ENCODE measurements at regions not wholly inside any gene's neighbourhood (a gene's known extent, or its start where the extent isn't known, plus 50 kb on each side); places are given as distances from the start of the nearest gene placed in this dataset.

DNA sequence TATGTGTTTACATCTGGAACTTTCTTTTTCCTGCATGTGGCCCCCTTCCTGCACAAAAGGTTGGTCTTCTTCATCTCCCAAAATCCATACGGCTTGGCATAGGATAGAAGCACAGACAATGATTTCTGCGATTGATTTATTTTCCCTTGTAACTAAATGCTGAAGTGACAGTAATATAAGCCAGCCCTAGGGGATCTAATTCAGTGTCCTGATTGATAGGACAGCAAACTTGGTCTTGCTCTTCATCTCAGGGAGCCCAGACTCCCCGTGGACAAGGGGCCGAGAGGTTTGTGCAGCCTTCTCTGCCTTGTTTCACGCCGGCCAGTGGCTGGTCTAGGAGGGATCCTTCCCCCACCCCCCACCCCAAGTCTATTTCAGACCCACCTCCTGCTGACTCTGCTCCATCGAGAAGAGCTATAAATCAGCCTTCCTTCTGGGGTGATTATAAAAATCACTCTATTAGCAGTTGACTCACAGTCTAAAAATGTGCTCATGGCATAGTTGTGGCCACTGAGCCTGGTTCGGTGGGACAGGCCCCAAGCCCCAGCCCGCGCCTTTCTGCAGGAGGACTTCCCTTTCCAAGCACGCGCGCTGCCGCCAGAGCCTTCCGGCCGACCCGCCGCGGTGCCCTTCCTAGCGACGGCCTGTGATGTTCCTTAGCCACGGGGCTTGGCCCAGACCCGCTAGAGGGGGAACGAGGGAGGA, 89.8 kb upstream of the COL5A1 start:
- TF ChIP-seq, protein P1, sequence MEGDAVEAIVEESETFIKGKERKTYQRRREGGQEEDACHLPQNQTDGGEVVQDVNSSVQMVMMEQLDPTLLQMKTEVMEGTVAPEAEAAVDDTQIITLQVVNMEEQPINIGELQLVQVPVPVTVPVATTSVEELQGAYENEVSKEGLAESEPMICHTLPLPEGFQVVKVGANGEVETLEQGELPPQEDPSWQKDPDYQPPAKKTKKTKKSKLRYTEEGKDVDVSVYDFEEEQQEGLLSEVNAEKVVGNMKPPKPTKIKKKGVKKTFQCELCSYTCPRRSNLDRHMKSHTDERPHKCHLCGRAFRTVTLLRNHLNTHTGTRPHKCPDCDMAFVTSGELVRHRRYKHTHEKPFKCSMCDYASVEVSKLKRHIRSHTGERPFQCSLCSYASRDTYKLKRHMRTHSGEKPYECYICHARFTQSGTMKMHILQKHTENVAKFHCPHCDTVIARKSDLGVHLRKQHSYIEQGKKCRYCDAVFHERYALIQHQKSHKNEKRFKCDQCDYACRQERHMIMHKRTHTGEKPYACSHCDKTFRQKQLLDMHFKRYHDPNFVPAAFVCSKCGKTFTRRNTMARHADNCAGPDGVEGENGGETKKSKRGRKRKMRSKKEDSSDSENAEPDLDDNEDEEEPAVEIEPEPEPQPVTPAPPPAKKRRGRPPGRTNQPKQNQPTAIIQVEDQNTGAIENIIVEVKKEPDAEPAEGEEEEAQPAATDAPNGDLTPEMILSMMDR (IDR thresholded peaks at IDR 0.05), result no peak
- no peak for TF ChIP-seq POLR2A (IDR thresholded peaks at IDR 0.05)
- Histone ChIP-seq H3K4me1 (no peaks in the 10 kb centered on the region), H3K27me3 (no peaks in the 10 kb centered on the region), H3K9me3 (no peaks in the 10 kb centered on the region), H3K36me3 (no peaks in the 10 kb centered on the region), H3K4me3 (no peak overlapping the region), H3K27ac (peak overlapping the region in 1 of 2 donors; percentile 40)
- intact Hi-C loops (cut with DNase I; ENCODE audit: low total_unique reads), result no loop called here
- DNase-seq, result no peak

DNA sequence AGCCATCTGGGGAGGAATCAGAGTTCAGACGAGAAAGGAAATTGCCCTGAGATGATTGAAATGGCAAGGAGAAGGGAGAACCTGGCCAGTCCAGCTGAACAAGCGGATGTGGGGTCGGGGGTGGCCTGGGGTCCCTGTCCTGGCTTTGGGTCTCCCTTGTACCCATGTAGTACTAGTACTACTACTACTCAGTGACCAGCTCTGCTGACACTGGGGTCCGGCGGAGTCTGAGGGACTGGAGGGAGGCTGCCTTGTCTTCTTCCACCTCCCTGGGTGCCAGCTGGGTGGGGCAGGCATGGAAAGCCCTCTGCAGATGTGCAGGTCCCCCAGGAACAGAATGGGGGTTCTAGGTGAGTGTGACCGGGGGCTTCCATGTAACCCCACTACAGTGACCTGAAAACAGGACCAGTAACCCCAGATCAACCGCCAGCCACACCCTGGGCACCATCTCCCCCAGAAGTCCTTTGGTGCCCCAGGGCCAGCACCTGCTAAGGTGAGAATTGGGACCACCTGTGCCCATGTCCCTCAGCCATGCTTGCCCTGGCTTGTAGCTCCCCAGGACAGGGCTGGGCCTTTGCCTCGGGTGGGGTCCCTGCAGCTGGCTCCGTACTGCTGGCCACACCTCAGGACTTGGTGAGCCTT, 89.1 kb upstream of the COL5A1 start:
- TF ChIP-seq POLR2A (IDR thresholded peaks at IDR 0.05), result no peak
- TF ChIP-seq, protein P1 (IDR thresholded peaks at IDR 0.05), result no peak
- no peaks in the 10 kb centered on the region for H3K27me3 ChIP-seq
- intact Hi-C loops (cut with DNase I; ENCODE audit: low total_unique reads), result no loop called here
- H3K4me1 ChIP-seq, result no peaks in the 10 kb centered on the region
- no peaks in the 10 kb centered on the region for H3K9me3 ChIP-seq
- no peaks in the 10 kb centered on the region for H3K36me3 ChIP-seq
- H3K4me3 ChIP-seq, result no peak overlapping the region
- no peak for DNase-seq
- peak overlapping the region in 1 of 2 donors; percentile 40 for H3K27ac ChIP-seq

DNA sequence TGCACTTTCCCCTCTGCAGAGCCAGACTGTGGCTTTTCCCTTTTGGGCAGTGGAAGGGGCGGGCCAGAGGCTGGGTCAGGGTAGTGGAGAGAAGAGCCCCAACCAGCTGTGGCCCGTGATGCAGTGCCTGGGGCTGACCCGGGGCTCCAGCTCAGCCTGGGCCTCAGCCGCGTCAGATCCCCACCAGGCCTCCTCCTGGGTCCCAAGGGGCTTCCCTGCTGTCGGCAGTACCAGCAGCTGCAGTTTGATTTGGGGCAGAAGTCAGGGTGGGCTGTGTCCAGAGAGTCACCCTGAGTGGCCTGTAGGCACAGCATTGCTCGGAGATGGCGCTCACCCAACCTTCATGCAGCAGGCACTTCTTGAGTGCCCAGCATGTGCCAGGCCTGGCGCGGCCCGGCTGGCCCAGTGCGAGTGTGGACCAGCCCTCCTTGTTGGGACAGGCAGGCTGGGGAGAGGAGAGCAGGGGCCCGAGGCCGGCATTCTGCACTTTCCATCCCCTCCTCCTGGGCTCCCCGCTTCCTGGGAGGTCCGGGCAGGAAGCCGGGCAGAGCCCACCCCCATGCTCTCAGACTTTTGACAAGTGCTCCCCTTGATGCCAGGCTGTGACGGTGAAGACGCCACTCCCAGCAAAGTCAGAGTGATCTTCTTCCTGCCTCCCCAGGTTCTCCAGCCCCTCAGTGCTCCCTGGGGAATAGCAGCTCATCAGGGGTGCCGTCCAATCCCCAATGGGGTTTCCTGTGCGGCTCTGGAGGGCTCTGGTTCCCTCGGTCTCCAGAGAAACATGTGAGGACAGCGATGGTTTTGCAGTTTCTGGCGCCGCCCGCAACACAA, 88.3 kb upstream of the COL5A1 start:
- Histone ChIP-seq H3K4me1 (no peaks in the 10 kb centered on the region), H3K27me3 (no peaks in the 10 kb centered on the region), H3K27ac (no peak overlapping the region), H3K36me3 (no peaks in the 10 kb centered on the region), H3K9me3 (no peaks in the 10 kb centered on the region), H3K4me3 (no peak overlapping the region)
- no peak for DNase-seq
- TF ChIP-seq, protein P1 (IDR thresholded peaks at IDR 0.05), result no peak
- no peak for TF ChIP-seq POLR2A (IDR thresholded peaks at IDR 0.05)
- intact Hi-C loops (cut with DNase I; ENCODE audit: low total_unique reads), result no loop called here

DNA sequence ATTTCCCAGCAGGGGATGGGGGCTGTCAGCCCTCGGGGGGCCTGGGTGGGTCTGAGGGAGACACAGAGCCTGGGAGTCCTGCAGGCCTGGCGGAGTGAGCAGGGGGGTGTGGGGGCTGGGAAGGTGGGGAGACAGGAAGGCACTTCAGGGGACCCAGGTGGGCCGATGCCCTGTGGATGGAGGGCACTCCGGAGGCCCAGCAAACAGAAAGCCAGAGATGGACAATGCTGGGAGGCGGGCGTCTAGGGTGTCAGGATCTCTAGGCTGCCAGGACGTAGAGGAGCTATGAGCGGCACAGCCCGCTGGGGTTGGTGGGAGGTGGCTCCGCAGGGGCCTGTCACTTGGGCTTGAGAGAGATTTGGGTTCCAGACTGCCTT, 87.6 kb upstream of the COL5A1 start:
- H3K27ac ChIP-seq, result no peak overlapping the region
- intact Hi-C loops (cut with DNase I; ENCODE audit: low total_unique reads), result no loop called here

More for the DNA sequence above, 87.6 kb upstream of the COL5A1 start:
- DNase-seq, result no peak
- no peaks in the 10 kb centered on the region for H3K36me3 ChIP-seq
- no peaks in the 10 kb centered on the region for H3K9me3 ChIP-seq
- no peaks in the 10 kb centered on the region for H3K27me3 ChIP-seq
- TF ChIP-seq POLR2A (IDR thresholded peaks at IDR 0.05), result no peak
- TF ChIP-seq, protein P1 (IDR thresholded peaks at IDR 0.05), result no peak
- H3K4me3 ChIP-seq, result no peak overlapping the region
- H3K4me1 ChIP-seq, result no peaks in the 10 kb centered on the region

Measured in uterus (tissue), 3 donors.